GM04504 (cell line): ENCODE measurements at regions not wholly inside any gene's neighbourhood (a gene's known extent, or its start where the extent isn't known, plus 50 kb on each side); places are given as distances from the start of the nearest gene placed in this dataset.
"Not testable (repeated sequence)": the region's sequence is repeated elsewhere in the genome, so short reads cannot be mapped to it uniquely, and the experiment has no call there.

Experiments
- DNase-seq: peaks from one replicate; pipeline ENCODE4 v3.0.0-alpha.2; 2012; ENCODE audit warnings: low read depth

DNA sequence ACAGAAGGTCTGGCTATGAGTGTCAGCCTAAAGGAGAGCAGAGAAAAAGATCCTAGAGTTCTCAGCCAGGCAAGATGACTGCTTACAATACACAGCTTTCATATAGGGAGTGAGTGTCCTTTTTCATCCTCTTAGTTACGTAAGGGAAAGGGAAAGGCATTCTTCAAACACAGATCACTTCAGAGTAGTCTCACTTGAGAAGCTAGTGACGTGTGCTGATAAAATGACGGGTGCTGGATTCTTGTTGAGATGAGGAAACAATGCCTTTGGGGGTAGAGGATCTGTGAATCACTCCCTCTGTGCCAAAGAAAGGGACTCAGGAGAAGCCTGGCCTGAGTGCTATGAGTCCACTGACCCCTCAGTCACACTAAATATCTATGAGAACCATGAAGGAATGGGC, 117.3 kb downstream of the QRSL1 start:
- peak; percentile 30 for DNase-seq

DNA sequence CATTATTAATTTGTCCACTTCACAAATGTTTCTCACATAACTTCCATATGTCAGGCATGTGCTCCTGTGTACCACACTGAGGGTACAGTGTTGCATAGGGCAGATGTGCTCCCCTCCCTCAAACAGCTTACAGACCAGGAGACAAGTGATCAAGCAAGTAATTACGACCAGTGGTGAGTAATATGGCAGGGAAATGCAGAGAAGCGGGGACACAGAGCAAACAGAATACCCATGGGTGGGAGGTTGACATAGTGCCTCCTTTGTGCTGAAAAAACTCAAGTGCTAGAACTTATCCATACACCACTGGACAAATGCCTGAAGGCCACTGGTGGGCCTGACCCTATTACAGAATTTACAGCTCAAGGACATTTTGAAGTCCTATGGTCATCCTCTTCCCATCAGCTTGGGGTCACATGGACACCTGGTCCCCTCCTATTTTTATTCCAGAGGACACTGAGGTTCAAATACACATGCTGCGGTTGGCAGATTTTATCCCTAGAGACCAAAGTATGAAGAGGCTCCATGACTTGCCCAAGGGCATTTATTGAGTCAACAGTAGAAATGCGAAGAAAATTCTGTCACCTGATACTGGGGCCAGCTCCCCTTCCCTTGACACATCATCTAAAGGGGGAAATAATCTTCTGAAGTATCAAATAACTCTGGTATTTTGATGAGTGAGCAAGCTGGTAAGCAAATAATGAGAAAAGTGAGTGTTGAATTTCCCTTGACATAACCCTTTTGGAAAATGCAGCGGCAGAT, 116.6 kb downstream of the QRSL1 start:
- DNase-seq: no peak

DNA sequence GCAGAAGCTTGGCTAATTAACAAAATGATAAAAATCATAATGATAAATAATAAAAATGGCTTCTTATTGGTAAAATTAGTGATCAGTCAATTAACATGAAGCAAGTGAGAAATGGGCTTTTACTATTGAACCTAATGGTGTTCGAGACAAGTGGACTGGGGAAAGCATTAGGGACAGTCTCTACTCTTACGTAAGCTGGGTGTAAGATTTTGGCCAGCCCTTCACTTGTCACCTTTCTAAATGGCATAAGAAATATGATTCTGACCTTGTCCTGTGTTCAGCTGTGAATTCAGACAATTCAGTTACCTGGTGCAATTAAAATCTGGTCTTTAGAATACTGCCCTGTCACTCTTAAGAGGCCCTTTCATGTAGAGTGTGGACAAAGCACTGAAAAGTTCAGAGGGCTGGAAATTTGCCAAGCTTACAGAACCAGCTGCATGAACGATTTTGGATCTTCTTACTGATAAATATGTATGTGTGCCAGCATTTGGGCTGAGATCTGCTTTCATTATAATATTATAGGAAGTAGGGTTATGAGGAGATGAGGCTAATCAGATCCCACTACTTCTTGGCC, 115.9 kb downstream of the QRSL1 start:
- no peak for DNase-seq

DNA sequence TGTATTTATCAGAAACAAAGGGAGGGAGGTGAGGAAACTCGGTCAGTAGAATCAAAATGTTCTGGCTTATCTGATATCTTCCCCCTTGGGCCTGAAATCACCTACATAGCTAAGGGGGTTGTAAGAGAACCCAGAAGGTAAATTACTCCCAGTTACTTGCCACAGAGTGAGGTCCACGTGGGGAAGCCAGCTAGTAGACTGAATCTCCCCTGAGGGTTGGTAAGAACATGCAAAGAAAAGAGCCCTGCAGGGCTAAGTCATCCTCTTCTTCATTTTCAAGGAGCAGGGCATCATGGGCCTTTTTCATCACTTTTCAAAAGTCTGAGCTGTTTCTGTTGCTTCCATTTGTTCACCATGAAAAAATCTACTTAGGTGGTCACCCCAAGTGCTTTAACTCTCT, 115.4 kb downstream of the QRSL1 start:
- DNase-seq: no peak

DNA sequence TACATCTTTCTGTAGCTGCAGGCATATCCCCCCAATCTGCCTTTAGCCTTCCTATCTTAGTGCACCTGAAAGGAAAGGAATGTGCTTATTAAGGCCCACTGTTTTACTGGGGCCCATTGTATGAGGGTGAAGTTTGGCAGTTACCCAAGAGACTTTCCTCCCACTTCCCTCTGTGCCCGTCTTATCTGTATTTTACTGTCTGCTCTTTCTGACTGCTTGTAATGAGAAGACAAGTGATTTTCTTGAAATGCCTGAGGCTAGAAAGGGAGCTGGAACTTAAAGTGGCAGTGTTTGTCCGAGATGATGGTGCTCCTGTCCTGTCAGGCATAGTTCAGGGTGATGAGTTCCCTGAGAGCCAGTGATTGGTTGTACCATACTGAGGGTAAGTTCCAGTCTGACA, 114.7 kb downstream of the QRSL1 start:
- not testable (repeated sequence) for DNase-seq

DNA sequence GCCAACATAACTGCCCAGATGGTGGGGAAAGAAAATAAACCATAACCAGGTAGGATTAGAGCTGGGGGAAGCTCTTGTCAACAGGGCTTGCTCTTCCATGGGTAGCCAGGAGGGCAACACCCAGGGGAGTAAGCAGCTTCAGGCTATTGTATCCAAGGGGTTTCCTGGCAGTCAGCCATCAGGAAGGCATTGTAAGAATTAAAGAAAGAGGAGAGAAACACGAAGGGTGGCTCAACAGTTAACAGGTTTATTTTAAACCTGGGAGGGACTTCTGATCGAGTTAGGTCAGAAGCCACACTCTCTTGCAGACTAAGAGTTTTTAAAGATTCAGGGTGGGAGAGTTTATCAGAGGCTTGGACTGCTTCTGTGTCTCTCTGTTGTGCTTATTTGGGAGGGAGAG, 114.2 kb downstream of the QRSL1 start:
- DNase-seq: no peak

DNA sequence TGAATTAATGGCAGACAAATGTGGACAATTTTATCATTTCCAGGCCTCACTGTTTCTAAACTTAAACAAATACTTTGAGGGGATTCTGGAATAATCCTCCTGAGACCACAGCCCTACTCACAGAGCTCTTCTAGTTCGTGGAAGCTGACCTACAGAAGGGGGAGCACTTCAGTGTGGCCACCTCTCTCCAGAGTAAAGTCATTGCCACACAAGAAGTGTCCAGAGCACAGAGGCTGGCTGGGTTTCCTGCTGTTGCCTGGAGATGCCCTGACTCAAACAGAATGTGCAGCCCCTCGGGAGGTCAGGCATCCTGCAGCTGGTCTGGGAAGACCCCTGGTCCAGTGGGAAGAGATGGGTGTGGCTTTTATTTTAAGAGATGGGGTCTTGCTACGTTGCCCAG, 110.9 kb downstream of the QRSL1 start:
- no peak for DNase-seq

DNA sequence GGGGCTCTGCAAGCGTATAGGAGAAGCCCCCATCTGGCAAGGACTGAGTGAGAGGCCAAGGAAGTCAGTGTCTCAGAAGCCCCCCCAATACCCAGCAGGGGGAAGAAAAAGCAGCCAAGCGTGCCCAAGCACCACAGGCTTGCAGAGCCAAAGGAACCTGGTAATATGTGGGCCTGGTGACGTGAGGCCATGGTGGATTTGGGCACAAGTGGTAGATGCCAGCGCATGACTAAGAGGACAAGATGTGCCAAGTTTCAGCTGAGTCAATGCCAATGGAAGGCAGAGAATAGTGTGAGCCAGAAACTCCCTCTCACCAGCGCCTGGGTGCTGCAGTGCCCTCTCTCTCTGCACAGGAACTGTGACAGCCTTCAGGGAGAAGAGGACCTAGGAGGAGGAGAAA, 110.0 kb downstream of the QRSL1 start:
- no peak for DNase-seq

DNA sequence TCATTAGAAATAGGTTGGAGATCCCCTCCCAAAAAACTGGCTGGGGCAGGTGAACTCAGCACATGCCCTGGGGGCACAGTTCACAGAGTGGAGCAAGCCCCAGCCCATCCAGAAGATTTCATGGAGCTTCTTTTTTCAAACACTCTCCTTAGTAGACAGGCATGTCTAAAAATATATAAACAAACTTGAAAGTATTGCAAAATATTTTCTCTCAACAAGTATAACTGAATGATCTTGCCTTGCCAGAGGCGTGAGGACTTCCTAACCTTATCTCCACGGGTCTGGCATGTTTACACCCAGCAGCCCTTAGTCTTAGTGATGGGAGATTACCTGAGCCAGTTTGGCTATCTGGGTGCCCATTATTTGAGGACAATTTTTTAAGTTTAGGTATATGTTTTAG, 107.1 kb downstream of the QRSL1 start:
- DNase-seq: no peak

DNA sequence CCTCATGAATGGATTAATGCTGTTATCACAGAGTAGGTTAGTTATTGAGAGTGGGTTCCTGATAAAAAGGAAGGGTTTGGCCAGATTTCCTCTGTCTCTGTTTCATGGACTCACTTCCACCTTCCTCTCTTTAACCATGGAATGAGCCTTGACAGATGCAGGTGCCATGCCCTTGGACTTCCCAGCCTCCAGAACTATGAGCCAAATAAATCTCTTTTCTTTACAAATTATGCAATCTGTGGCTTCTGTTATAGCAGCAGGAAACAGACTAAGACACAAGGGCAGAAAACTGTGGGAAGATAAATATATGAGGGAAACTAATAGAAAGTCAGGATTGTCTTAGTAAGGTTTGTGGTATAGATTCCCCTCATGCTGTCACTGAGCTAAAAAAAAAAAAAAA, 106.5 kb downstream of the QRSL1 start:
- DNase-seq: no peak

DNA sequence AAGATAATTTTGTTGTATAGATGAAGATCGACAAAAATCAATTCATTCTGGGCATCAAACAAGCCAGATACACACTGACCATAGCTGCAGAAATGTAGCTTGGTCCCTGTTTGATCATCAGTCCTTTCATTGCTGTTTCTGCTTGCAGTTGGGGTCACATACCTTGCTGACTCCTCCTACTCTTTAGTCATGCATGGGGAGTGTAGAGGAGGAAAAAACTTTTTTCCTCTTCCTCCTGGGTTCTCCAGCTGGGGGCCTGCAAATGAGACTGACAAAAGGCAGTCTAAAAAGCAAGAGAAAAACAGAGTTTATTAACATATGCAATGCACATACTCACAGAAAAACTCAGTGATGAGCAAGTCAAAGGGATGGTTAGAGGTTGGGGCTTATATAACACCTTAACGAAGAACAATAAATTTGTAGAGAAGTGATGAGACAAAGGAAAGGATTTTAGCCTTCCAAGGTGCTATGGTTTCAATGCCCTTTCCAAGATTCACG, 105.8 kb downstream of the QRSL1 start:
- no peak for DNase-seq

DNA sequence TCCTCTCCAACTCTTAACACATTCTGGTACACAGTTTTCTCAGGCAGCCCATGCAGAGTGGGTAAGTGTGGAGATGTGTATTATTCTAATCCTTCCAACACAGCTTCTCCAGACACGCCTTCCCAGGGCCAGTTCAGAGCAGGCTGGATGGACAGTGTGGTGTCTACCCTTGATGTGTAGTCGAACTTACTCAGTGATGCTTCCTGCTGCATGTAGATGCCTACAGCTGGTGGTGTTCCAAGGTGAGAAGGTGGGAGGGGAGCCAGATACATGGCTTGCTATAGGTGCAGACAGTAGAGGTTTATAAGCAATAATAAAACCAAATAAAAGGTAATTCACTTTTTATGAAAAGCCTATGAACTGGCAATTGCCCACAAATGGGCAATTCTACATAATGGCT, 104.0 kb downstream of the QRSL1 start:
- no peak for DNase-seq

DNA sequence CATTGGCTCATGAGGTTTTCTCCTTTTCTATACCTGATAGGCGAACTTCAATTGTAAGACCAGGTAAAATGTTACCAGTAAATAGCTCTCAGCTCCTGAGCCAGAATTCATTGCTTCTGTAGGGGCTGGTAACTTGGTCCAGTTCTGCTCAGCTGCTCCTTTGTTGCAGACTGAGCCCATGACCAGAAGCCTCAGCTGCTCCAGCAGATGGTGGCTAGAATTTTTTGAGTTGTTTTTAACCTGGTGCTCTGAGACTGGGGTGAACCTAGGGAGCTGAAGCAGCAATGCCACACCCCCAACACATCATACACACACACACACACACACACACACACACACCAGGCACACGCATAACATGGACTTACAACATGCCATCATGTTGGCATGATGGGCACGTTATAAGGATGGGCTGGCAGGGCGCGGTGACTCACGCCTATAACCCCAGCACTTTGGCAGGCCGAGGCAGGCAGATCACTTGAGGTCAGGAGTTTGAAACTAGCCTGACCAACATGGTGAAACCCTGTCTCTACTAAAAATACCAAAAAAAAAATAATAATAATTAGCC, 103.1 kb downstream of the QRSL1 start:
- no peak for DNase-seq

DNA sequence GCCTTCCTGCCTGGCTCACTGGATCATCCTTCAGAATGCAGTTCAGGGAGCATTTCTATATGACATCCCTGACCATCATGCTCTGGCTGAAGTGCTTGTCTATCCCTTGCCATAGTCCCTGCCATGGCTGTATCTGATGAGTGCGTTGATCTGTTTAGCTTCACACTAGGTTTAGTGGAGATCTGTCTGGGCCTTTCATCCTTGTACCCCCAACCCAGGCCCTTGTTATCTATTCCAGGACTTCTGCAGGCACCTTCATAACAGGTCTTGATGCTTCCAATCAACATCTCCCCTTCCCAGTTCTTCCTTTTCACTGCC, 102.4 kb downstream of the QRSL1 start:
- DNase-seq: no peak

DNA sequence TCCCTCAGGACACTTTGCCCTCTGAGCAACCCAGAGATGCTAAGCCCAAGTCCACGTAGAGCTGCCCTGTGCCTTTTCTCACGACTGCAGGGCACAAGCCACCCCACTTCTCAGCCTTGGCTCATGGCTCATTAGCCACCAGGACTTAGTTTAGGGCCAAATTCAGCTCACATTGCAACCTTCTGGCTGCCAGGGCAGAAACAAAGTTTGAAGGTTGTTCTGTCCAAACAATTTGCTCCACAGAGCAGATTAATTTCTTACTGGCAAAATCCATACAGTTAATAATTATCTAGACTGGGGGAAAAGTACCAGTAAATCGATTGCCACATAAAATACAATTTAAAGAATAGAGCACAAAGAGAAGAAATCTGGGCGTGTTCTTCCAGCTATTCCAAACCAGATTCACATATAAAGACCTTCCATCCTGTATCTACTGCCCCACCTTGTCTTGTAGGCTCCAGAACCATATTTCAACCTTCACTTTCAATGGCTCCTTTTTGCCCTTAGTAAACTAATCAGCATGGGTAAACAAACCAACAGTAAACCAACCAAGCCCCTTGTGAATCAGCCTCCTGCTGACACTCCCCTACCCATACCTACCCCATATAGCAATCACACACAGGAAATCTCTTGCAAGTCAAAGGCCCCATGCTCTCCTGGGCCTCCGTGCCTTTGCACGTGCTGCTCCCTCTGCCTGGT, 101.9 kb downstream of the QRSL1 start:
- DNase-seq: no peak

DNA sequence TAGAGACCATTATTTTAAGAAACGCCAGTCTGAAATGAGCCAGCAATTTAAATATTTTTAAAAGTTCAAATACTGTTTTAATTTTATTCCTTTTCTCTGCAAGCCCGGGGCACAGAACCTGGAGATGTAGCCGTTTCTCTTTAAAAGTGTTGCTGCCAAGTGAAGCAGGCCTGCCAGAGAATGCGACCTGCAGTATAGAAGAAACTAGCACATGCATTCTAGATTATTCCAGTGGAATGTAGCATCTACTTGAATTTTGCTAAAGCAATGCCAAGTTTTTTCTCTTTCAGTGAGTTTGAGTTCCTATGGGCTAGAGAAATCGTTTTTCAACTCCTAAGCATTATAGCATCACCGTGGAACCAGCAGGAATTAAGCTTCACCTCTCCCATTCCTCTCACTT, 101.3 kb downstream of the QRSL1 start:
- no peak for DNase-seq

DNA sequence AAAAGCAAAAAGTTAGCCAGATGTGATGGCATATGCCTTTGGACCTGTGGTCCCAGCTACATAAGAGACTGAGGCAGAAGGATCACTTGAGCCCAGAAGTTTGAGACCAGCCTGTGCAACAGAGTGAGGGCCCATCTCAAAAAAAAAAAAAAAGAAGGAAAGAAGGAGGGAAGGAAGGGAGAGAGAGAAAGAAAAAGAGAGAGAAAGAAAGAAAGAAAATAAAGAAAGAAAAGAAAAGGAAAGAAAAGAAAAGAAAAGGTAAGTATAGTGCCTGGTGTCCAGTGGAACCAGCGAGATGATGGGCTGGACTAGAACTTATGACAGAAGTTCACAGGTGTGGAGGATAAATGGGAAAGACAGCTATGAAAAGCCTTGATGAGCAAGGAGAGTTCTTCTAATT, 100.9 kb downstream of the QRSL1 start:
- no peak for DNase-seq

DNA sequence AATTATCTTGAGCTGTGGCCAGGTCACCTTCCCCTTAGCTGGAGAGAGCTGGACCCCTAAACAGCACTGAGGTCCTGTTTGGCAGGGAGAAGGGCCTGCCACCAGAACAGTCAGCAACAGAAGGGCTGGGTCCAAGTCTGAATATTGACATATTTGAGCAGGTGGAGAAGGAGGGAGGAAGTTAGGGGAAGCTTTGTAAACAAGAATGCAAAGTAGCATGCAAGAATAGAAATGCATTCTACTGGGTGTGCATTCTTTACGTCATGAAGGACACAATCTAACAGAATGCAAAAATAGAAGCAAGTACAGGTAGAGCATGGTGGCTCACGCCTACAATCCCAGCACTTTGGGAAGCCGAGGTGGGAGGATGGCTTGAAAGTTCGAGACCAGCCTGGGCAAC, 100.5 kb downstream of the QRSL1 start:
- no peak for DNase-seq

DNA sequence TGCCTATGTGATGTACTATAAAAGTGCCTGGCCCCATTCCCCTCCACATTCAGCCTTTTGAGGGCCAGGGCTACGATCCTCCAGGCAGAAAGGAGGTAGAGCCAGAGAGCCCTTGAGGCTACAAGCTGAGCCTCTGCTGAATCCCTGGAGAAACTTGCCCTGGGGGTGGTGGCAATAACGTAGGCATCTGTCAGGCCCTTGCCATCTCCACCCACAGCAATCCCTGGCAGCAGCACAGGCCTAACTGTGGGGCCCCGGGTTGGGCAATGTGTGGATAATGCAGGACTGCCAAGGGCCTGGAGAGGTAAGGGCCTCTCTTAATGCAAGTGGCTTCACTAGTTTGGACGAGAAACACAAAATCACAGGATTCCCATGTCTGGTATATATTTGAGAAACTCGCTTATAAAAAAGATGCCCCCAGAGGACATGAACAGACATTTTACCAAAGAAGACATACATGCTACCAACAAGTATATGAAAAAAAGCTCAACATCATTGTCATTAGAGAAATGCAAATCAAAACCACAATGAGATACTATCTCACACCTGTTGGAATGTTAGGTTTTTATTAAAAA, 99.0 kb downstream of the QRSL1 start:
- no peak for DNase-seq

DNA sequence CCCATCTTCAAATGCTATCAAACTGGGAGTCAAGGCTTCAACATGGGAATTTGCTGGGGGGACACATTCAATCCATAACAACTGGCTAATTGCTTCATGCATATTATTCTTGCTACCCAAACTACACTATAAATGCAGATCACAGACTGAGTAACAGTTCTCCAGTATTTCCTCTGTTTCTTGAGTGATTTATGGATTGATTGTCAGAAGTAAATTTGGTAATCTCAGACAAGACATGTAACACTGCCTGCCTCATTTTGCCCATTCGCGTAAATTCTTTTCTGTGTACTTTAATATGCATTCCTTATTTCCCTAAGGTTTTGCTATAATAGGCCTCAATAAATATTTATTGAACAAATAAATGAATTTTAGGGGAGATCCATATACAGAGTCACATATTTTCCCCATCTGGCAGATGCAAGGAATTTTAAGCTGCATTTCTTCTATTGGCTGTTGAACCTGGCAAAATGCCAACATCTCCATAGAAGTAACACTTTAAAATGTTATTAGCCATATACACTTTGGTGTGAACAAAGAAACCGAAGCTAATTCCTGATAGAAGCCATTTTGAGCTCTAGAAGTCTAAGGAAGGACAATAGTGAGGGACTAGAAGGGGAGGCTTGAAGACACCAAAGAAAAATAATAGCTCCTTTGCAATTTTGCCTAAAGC, 98.2 kb downstream of the QRSL1 start:
- DNase-seq: no peak

DNA sequence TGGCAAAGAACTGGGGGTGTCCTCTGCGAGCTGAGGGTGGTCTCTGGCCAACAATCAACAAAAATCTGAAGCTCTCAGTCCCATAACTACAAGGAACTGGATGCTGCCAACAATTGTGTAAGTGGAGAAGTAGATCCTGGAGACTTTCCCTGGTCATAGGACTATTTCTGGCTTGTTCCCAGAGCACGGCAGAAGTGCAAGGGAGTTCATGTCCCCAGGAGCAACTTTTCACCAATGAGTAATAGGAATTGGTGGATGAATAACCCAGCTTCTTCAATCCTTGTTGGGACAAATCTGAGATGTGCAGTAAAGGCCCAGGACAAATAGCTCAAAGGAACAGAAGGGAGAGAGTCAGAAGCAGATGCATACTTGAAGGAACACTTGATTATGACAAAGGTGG, 95.5 kb downstream of the QRSL1 start:
- DNase-seq: no peak

DNA sequence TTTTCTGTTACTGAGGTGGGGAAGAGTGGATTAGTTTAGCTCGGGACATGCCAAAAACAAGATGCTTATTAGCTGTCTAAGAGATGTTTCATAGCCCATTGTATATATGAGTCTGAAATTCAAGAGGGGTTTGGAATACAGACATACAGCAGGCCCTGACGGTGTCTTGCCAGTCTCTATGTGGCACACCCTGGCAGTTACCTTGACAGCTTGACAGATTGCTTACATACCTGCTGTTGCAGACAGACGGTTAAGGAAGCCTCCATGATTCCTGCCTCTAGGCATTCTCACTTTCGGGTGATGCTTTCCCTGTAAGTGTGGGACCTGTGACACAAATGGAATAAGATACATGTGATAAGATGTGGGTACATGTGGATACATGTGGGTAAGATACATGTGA, 95.0 kb downstream of the QRSL1 start:
- no peak for DNase-seq
